ENCODE measurements at regions not wholly inside any gene's neighbourhood (a gene's known extent, or its start where the extent isn't known, plus 50 kb on each side); places are given as distances from the start of the nearest gene placed in this dataset.

GRCh38 chr2:3107567-3107966, 270.1 kb downstream of the EIPR1 start:
- Histone ChIP-seq H3K9me3 (ENCODE audit: control insufficient read depth in 1 of 2, insufficient read depth in 1 of 2, low read depth in 1 of 2, low read length in 2 of 2) (peaks cover 0 to 6% of the 10 kb centered on the region in 2 experiments; a peak in 1 of 4 replicates), H3K4me3 (replicated peaks in 1 of 2; ENCODE audit: low read depth in 1 of 2, low read length in 2 of 2) (no peak overlapping the region), H4K20me1 (ENCODE audit: insufficient read depth) (no peaks in the 10 kb centered on the region), H3K9ac (ENCODE audit: low read length) (no peak overlapping the region), H3K9me2 (ENCODE audit: insufficient read depth) (no peaks in the 10 kb centered on the region), H3K27ac (ENCODE audit: low read depth, low read length) (no peak overlapping the region), H3K4me1 (ENCODE audit: control insufficient read depth in 1 of 2, insufficient read depth in 2 of 2, low read length in 2 of 2) (no peaks in the 10 kb centered on the region; a peak in 1 of 4 replicates), H3K27me3 (ENCODE audit: insufficient read depth, low read length) (peaks cover 9% of the 10 kb centered on the region; the same call in 1 of the 2 replicates), H3K79me2 (ENCODE audit: insufficient read depth, low read length) (no peaks in the 10 kb centered on the region), H3K36me3 (ENCODE audit: control insufficient read depth in 1 of 2, insufficient read depth in 2 of 2, low read length in 2 of 2) (no peaks in the 10 kb centered on the region), H2AFZ (ENCODE audit: low read depth, low read length, poor library complexity, severe bottlenecking) (no peak overlapping the region), H3K4me2 (ENCODE audit: low read length) (no peak overlapping the region)
- CTCF ChIA-PET = no interaction called here
- RAD21 ChIA-PET (ENCODE audit: low non-redundant PET in 1 of 2, low total read pairs in 2 of 2, uncharacterized antibody in 2 of 2, unreplicated experiment in 2 of 2) = no interaction called here
- ATAC-seq (no peak), DNase-seq (ENCODE audit: low read depth, low spot score) (no peak)
- TF ChIP-seq, protein P1, sequence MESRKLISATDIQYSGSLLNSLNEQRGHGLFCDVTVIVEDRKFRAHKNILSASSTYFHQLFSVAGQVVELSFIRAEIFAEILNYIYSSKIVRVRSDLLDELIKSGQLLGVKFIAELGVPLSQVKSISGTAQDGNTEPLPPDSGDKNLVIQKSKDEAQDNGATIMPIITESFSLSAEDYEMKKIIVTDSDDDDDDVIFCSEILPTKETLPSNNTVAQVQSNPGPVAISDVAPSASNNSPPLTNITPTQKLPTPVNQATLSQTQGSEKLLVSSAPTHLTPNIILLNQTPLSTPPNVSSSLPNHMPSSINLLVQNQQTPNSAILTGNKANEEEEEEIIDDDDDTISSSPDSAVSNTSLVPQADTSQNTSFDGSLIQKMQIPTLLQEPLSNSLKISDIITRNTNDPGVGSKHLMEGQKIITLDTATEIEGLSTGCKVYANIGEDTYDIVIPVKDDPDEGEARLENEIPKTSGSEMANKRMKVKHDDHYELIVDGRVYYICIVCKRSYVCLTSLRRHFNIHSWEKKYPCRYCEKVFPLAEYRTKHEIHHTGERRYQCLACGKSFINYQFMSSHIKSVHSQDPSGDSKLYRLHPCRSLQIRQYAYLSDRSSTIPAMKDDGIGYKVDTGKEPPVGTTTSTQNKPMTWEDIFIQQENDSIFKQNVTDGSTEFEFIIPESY (IDR thresholded peaks at IDR 0.05; ENCODE audit: extremely low read depth, insufficient replicate concordance, low read length) = no peak
- TF ChIP-seq, protein P2, sequence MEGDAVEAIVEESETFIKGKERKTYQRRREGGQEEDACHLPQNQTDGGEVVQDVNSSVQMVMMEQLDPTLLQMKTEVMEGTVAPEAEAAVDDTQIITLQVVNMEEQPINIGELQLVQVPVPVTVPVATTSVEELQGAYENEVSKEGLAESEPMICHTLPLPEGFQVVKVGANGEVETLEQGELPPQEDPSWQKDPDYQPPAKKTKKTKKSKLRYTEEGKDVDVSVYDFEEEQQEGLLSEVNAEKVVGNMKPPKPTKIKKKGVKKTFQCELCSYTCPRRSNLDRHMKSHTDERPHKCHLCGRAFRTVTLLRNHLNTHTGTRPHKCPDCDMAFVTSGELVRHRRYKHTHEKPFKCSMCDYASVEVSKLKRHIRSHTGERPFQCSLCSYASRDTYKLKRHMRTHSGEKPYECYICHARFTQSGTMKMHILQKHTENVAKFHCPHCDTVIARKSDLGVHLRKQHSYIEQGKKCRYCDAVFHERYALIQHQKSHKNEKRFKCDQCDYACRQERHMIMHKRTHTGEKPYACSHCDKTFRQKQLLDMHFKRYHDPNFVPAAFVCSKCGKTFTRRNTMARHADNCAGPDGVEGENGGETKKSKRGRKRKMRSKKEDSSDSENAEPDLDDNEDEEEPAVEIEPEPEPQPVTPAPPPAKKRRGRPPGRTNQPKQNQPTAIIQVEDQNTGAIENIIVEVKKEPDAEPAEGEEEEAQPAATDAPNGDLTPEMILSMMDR (IDR thresholded peaks at IDR 0.05 in 2 of 3, conservative IDR thresholded peaks at IDR 0.05 in 1 of 3; ENCODE audit: borderline replicate concordance in 1 of 3, insufficient read depth in 1 of 3, low read depth in 2 of 3, low read length in 2 of 3) = no peak
- TF ChIP-seq JUND (IDR thresholded peaks at IDR 0.05) = no peak
- no peak for TF ChIP-seq POLR2AphosphoS5 (IDR thresholded peaks at IDR 0.05; ENCODE audit: low read depth, low read length)
- POLR2A ChIA-PET = no interaction called here
- intact Hi-C loops (cut with micrococcal nuclease) = no loop called here
- no TSS peak for BruUV-seq (replicated peaks)

Data from HCT116 (cell line).